HG02852 (cell line): ENCODE measurements at regions not wholly inside any gene's neighbourhood (a gene's known extent, or its start where the extent isn't known, plus 50 kb on each side); places are given as distances from the start of the nearest gene placed in this dataset.
"Not testable (repeated sequence)": the region's sequence is repeated elsewhere in the genome, so short reads cannot be mapped to it uniquely, and the experiment has no call there.

Experiments used
- ATAC-seq: cut with Tn5 transposase; IDR thresholded peaks from one replicate; pipeline ENCODE4 v1.9.1; 2021; ENCODE audit warnings: mild to moderate bottlenecking, moderate library complexity; ENCODE audit not compliant: unreplicated experiment

DNA sequence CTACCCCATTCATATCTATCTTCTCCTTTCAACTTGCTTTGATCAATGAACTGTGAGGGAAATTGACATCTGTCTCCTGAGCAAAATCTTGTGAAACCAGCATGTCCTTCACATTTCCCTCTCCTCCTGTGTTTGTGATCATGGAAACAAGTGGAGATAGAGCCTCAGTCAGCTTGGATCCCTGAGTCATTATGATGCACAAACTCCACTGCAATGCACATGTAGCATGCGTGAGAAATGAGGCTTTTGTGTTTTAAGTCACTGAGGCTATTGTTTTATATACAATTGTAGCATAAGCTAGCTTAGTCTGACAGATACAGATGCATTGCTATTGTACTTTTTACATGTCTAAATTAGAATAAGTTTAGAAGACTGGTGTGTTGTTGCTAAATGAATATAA is 85.2 kb upstream of the HNMT start:
- no peak for ATAC-seq

DNA sequence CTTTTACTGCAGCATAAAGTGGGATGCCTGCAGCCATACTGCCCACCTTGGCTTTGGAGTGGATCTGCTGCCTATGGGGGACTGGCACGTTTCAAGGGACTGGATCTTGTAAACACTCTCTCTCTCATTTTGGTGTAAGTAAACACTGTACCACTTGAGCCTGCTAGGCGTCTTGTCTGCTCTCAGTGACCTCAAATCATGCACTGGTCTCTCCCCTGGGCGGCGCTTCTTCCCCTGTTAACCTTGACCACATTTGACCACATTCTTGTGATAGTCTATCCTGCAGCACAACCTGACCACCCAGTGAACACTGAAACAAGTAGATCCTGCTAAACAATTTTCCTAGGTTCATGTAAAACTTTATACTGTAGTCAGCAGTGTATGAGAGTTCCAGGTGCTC is 82.6 kb upstream of the HNMT start:
- ATAC-seq, result no peak

- ATAC-seq, result no peak
Observed at GRCh38 chr2:137886083-137886831, 78.0 kb upstream of the HNMT start.

DNA sequence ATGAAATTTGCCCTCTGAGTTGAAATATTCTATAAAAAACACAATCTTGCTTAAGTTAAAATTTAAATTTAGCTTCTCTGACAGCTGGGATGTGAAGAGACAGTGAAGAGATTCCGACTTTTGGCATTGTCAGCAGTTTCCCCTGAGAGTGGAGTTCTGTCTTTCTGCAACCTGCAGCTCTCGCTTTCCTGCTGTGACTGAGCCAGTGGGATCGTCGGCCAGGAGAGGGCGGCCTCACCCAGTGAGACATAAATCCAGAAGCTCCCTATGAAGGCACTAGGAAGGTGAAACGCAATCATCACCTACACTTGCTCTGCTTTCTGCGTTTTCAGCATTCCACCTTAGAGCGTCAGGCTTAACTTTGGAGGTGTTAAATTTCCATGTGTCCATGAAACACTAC is 75.4 kb upstream of the HNMT start:
- ATAC-seq, result no peak

- ATAC-seq, result no peak
Observed at GRCh38 chr2:137892739-137893138, 71.5 kb upstream of the HNMT start.

GRCh38 chr2:137893145-137893544 is 71.1 kb upstream of the HNMT start:
- ATAC-seq, result no peak

DNA sequence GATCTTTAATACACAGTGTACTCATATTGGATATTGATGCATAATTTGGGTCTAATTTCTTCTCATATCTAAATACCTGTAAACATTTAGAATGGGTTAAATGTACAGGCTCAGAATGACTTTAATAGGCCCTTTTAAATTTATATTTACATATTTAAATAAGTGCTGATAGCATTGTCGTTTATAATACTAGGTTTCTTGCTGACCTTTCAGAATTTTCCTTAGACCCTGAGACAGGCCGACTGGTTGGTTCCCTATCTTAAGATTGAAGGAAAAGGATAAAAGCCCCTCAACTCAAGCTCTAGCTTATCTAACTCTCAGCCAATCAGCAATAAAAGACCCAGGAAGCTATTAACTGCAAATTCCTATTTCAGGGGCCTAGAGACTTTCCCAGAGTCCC is 67.8 kb upstream of the HNMT start:
- no peak for ATAC-seq

- no peak for ATAC-seq
Observed at GRCh38 chr2:137897082-137897481, 67.2 kb upstream of the HNMT start.

DNA sequence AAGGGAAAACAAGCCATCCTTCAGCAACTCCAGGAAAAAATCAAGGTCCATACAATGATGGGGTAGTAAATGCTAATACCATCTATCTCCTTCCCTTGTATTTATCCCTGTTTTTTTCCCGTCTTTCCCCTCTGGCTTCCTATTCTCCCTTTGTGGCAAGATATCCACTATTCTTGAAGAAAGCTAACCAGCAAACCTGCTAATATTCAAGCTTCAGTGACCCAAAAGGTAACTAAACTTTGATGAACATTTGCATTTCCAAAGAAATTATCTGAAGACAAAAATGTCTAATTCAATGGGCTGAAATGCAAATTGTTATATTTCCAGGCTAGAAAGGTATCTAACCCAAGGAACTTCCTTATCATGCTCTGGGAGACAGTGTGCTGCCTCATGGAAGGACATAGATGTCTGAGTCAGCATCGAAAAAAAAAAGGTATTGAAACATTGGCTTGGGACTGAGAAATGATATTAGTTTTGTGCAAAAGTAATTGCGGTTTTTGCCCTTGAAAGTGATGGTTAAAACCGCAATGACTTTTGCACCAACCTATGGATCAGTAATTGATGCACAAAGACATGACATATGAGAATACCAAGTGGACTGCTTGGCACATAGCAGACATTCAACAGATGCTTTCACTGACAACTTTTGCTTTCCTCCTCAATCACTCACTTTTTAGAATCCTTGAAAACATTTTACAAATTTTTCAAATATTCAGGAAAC is 63.7 kb upstream of the HNMT start:
- no peak for ATAC-seq

DNA sequence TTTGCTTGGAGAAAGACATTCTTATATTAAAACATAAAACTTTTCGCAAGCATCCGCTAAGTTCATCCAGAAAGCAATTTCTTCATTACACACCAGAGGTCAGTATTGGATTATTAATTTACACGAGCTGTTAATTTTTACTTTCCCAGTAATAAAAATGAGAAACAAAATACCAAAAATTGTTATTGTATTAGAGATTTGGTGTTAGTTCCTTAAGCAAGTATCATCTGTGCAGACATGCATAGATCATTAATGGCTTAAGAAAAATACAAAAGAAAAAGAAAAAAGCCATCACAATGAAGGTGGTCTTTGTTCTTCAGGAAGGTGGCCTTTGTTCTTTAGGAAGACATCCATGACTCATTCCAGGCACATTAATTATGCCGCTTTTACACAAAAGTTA is 53.6 kb upstream of the HNMT start:
- no peak for ATAC-seq

DNA sequence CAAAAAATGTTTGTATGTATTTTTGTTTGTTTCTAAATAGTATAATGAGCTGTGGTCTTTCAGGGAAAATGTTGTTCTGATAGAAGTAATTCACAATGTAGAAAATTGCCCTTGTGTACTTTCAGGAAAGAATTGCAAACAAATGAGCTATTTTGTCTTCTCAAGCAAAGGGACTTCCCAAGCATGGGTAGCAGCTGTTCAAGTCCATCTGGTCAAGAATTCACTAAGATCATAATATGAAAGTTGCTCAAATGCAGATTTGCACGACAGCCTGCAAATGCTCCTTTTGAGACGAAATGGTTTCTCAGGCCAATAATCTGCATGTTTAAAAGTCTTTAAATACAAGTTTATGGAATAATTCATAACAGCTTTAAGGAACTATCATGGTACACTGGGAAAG is 51.9 kb upstream of the HNMT start:
- ATAC-seq, result peak; percentile 71

DNA sequence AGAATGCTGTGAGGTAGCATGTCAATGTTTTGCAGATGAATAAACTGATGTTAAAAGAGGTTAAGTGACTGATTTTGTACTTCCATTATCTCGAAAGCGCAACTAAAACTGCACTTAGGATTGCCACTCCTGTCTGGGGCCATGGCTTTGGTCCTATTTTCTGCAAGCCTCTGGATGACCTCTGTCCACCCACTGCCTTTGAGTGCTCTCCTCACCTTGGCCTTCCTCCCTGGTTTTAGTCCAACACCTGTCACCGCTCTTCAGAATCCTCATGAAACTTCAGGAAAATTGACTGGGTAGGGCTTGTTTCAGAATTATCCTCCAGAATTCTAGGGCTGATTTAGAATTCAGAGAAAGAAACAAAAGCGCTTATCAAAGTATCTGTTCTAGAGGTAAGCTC is 51.1 kb upstream of the HNMT start:
- no peak for ATAC-seq

GRCh38 chr2:137913648-137914047 is 50.6 kb upstream of the HNMT start:
- ATAC-seq, result not testable (repeated sequence)
